HG03025 (cell line): ENCODE measurements at regions not wholly inside any gene's neighbourhood (a gene's known extent, or its start where the extent isn't known, plus 50 kb on each side); places are given as distances from the start of the nearest gene placed in this dataset.

Experiments used
- ATAC-seq: cut with Tn5 transposase; IDR thresholded peaks from one replicate; pipeline ENCODE4 v1.9.1; 2021; ENCODE audit warnings: mild to moderate bottlenecking, moderate library complexity; ENCODE audit not compliant: unreplicated experiment, low FRiP score

GRCh38 chr10:121216721-121217181, 365.6 kb downstream of the WDR11 start:
- no peak for ATAC-seq

GRCh38 chr10:121217331-121217730, 366.2 kb downstream of the WDR11 start:
- ATAC-seq, result no peak

GRCh38 chr10:121221072-121221471, 369.9 kb downstream of the WDR11 start:
- no peak for ATAC-seq

GRCh38 chr10:121221991-121222390, 370.8 kb downstream of the WDR11 start:
- no peak for ATAC-seq

- ATAC-seq, result no peak
Observed at GRCh38 chr10:121222842-121223241, 371.7 kb downstream of the WDR11 start.

- no peak for ATAC-seq
Observed at GRCh38 chr10:121231079-121231478, 367.2 kb downstream of the FGFR2 start.

GRCh38 chr10:121232494-121232893, 365.8 kb downstream of the FGFR2 start:
- ATAC-seq, result no peak

- no peak for ATAC-seq
Observed at GRCh38 chr10:121235692-121236091, 362.6 kb downstream of the FGFR2 start.

GRCh38 chr10:121236621-121237020, 361.6 kb downstream of the FGFR2 start:
- ATAC-seq, result no peak

GRCh38 chr10:121237718-121238117, 360.5 kb downstream of the FGFR2 start:
- ATAC-seq, result no peak

GRCh38 chr10:121240011-121240410, 358.2 kb downstream of the FGFR2 start:
- no peak for ATAC-seq

GRCh38 chr10:121240556-121240955, 357.7 kb downstream of the FGFR2 start:
- ATAC-seq, result no peak

- no peak for ATAC-seq
Observed at GRCh38 chr10:121241337-121241736, 356.9 kb downstream of the FGFR2 start.

- no peak for ATAC-seq
Observed at GRCh38 chr10:121242741-121243608, 355.3 kb downstream of the FGFR2 start.

GRCh38 chr10:121243609-121244241, 354.5 kb downstream of the FGFR2 start:
- no peak for ATAC-seq

- ATAC-seq, result no peak
Observed at GRCh38 chr10:121244818-121245217, 353.4 kb downstream of the FGFR2 start.

- ATAC-seq, result no peak
Observed at GRCh38 chr10:121245754-121246153, 352.5 kb downstream of the FGFR2 start.

GRCh38 chr10:121248266-121248665, 350.0 kb downstream of the FGFR2 start:
- ATAC-seq, result no peak

- ATAC-seq, result no peak
Observed at GRCh38 chr10:121250995-121251764, 347.1 kb downstream of the FGFR2 start.

- no peak for ATAC-seq
Observed at GRCh38 chr10:121252756-121253155, 345.5 kb downstream of the FGFR2 start.

- no peak for ATAC-seq
Observed at GRCh38 chr10:121260377-121260776, 337.9 kb downstream of the FGFR2 start.
